GM18873 (cell line): ENCODE measurements at regions not wholly inside any gene's neighbourhood (a gene's known extent, or its start where the extent isn't known, plus 50 kb on each side); places are given as distances from the start of the nearest gene placed in this dataset.
"Not testable (repeated sequence)": the region's sequence is repeated elsewhere in the genome, so short reads cannot be mapped to it uniquely, and the experiment has no call there.

ENCODE experiments used
- ATAC-seq: cut with Tn5 transposase; IDR thresholded peaks from one replicate; pipeline ENCODE4 v1.9.1; 2021; ENCODE audit warnings: mild to moderate bottlenecking, moderate library complexity, moderate number of reproducible peaks; ENCODE audit not compliant: unreplicated experiment, low FRiP score

GRCh38 chr1:90219166-90219871, 224.4 kb downstream of the ZNF326 start:
- ATAC-seq, result not testable (repeated sequence)

- ATAC-seq, result no peak
Measured at GRCh38 chr1:90210633-90211491, 216.0 kb downstream of the ZNF326 start.

GRCh38 chr1:90208949-90209348, 214.0 kb downstream of the ZNF326 start:
- ATAC-seq, result no peak

- no peak for ATAC-seq
Measured at GRCh38 chr1:90206260-90206659, 211.3 kb downstream of the ZNF326 start.

- ATAC-seq, result no peak
Measured at GRCh38 chr1:90204780-90205179, 209.9 kb downstream of the ZNF326 start.

- no peak for ATAC-seq
Measured at GRCh38 chr1:90204023-90204590, 209.2 kb downstream of the ZNF326 start.

GRCh38 chr1:90201467-90202358, 206.8 kb downstream of the ZNF326 start:
- no peak for ATAC-seq

- ATAC-seq, result no peak
Measured at GRCh38 chr1:90200646-90201205, 205.8 kb downstream of the ZNF326 start.

- no peak for ATAC-seq
Measured at GRCh38 chr1:90198616-90199332, 203.9 kb downstream of the ZNF326 start.

GRCh38 chr1:90193116-90193515, 198.2 kb downstream of the ZNF326 start:
- ATAC-seq, result no peak

- ATAC-seq, result no peak
Measured at GRCh38 chr1:90192408-90192807, 197.5 kb downstream of the ZNF326 start.

GRCh38 chr1:90190523-90190922, 195.6 kb downstream of the ZNF326 start:
- ATAC-seq, result no peak

- no peak for ATAC-seq
Measured at GRCh38 chr1:90189889-90190288, 195.0 kb downstream of the ZNF326 start.

- ATAC-seq, result no peak
Measured at GRCh38 chr1:90187323-90187585, 192.3 kb downstream of the ZNF326 start.

- no peak for ATAC-seq
Measured at GRCh38 chr1:90186506-90187322, 191.8 kb downstream of the ZNF326 start.

- no peak for ATAC-seq
Measured at GRCh38 chr1:90176530-90176929, 181.6 kb downstream of the ZNF326 start.

- ATAC-seq, result no peak
Measured at GRCh38 chr1:90175490-90176167, 180.7 kb downstream of the ZNF326 start.

GRCh38 chr1:90174246-90174645, 179.3 kb downstream of the ZNF326 start:
- no peak for ATAC-seq
